Endothelial cell of umbilical vein (primary cell): ENCODE measurements at regions not wholly inside any gene's neighbourhood (a gene's known extent, or its start where the extent isn't known, plus 50 kb on each side); places are given as distances from the start of the nearest gene placed in this dataset.

Source experiments
- BruUV-seq: library from RNA; stranded (reverse); fragments of 400-500 nt; replicated peaks from 2 replicates; lab custom pipeline; 2021; lab: Mats Ljungman, UMichigan
- CTCF ChIA-PET: fragments of 300-600, 350-600 bp; sonication (Branson Sonifier 250); formaldehyde crosslinking; loops from one replicate; lab custom pipeline; 2021; ENCODE audit warnings: antibody characterized with exemption, inconsistent platforms; lab: Charles Lee
- POLR2A ChIA-PET: fragments of 300-600, 350-600 bp; sonication (Branson Sonifier 250); formaldehyde crosslinking; loops from one replicate; lab custom pipeline; 2021; ENCODE audit warnings: antibody characterized with exemption, inconsistent platforms; lab: Charles Lee
- DNase-seq: peaks from one replicate; pipeline ENCODE4 v3.0.0-alpha.2; 2011; ENCODE audit warnings: low read depth, low spot score
- FAIRE-seq: peaks from 2 replicates; lab custom pipeline; 2011; peaks lifted over from hg19 to GRCh38; lab: Jason Lieb, UNC
- H2AFZ ChIP-seq: 2 replicates; pipeline ENCODE4 v1.6.0; 2012; ENCODE audit warnings: low read depth, low read length, control low read depth, inconsistent platforms
- H3K27ac ChIP-seq: 2 replicates; pipeline ENCODE4 v1.5.1; 2011; ENCODE audit warnings: low read depth, mild to moderate bottlenecking, control low read depth, low read length, moderate library complexity; ENCODE audit not compliant: insufficient read depth
- H3K27me3 ChIP-seq, 2 experiments: 2 replicates each; pipeline versions ENCODE4 v1.6.0 to v1.6.1; 2011; ENCODE audit warnings: low read length in 2 of 2, mixed read lengths in 1 of 2; ENCODE audit not compliant: control insufficient read depth in 2 of 2, insufficient read depth in 2 of 2
- H3K36me3 ChIP-seq, 2 experiments: 2 replicates in 1 of 2; 3 replicates in 1 of 2; pipeline ENCODE4 v1.5.1; 2011; ENCODE audit warnings: low read length in 2 of 2, mild to moderate bottlenecking in 1 of 2, moderate library complexity in 1 of 2; ENCODE audit not compliant: control insufficient read depth in 2 of 2, insufficient read depth in 2 of 2; ENCODE audit errors: extremely low read depth in 1 of 2
- H3K4me1 ChIP-seq: 3 replicates; pipeline ENCODE4 v1.5.1; 2011; ENCODE audit warnings: mild to moderate bottlenecking, low read length; ENCODE audit not compliant: control insufficient read depth, insufficient read depth; ENCODE audit errors: extremely low read depth
- H3K4me2 ChIP-seq: 2 replicates; pipeline ENCODE4 v1.6.1; 2011; ENCODE audit warnings: low read length, control low read depth, mixed read lengths; ENCODE audit not compliant: insufficient read depth
- H3K4me3 ChIP-seq, 3 experiments: fragments of 200-600 bp in 1 of 3; sonication (generic), shearing (Covaris generic) in 1 of 3; replicated peaks in 1 of 3; 2 replicates each; pipeline ENCODE4 v1.5.1; 2011 to 2016; ENCODE audit warnings: control low read depth in 3 of 3, low read length in 3 of 3, mild to moderate bottlenecking in 2 of 3, inconsistent platforms in 1 of 3, low read depth in 1 of 3, moderate library complexity in 1 of 3; ENCODE audit not compliant: insufficient read depth in 1 of 3
- H3K79me2 ChIP-seq: 2 replicates; pipeline ENCODE4 v1.6.0; 2012; ENCODE audit warnings: low read length, inconsistent platforms; ENCODE audit not compliant: control insufficient read depth, insufficient read depth
- H3K9ac ChIP-seq: replicated peaks from 2 replicates; pipeline ENCODE3; 2011; ENCODE audit warnings: low read length, control low read depth; ENCODE audit not compliant: insufficient read depth; ENCODE audit errors: extremely low read depth
- H3K9me1 ChIP-seq: replicated peaks from 3 replicates; pipeline ENCODE4 v1.6.0; 2011; ENCODE audit warnings: mild to moderate bottlenecking, low read length; ENCODE audit not compliant: control insufficient read depth, insufficient read depth; ENCODE audit errors: extremely low read depth
- H3K9me3 ChIP-seq: replicated peaks from 2 replicates; pipeline ENCODE4 v1.5.1; 2012; ENCODE audit warnings: low read length, inconsistent platforms; ENCODE audit not compliant: control insufficient read depth, insufficient read depth
- H4K20me1 ChIP-seq: replicated peaks from 2 replicates; pipeline ENCODE3; 2011; ENCODE audit warnings: mild to moderate bottlenecking, low read length; ENCODE audit not compliant: control insufficient read depth, insufficient read depth; ENCODE audit errors: extremely low read depth
- CTCF ChIP-seq, 2 donors: IDR thresholded peaks; 1 replicate in 1 of 2; 2 replicates in 1 of 2; pipeline ENCODE4 v1.5.1; 2011; ENCODE audit warnings: low read length in 2 of 2, mild to moderate bottlenecking in 2 of 2, moderate library complexity in 2 of 2, control low read depth in 1 of 2, inconsistent platforms in 1 of 2, low read depth in 1 of 2; ENCODE audit not compliant: insufficient read depth in 1 of 2; ENCODE audit errors: extremely low read depth in 1 of 2
- EZH2 ChIP-seq: IDR thresholded peaks from 2 replicates; pipeline ENCODE4 v1.6.1; 2012; ENCODE audit warnings: borderline replicate concordance, low read depth, mild to moderate bottlenecking, moderate library complexity, low read length, inconsistent platforms; ENCODE audit not compliant: severe bottlenecking
- FOS ChIP-seq: IDR thresholded peaks from 2 replicates; pipeline ENCODE4 v1.6.1; 2011; ENCODE audit warnings: mild to moderate bottlenecking, low read length, moderate library complexity, borderline replicate concordance; ENCODE audit not compliant: insufficient read depth
- GATA2 ChIP-seq: IDR thresholded peaks from 2 replicates; pipeline ENCODE4 v1.7.0; 2011; ENCODE audit warnings: low read depth, mild to moderate bottlenecking, moderate library complexity, mixed read lengths, low read length; ENCODE audit not compliant: insufficient read length, insufficient read depth
- JUN ChIP-seq: IDR thresholded peaks from 2 replicates; pipeline ENCODE4 v1.6.1; 2011; ENCODE audit warnings: borderline replicate concordance, low read depth; ENCODE audit not compliant: insufficient read length, insufficient read depth
- MAX ChIP-seq: IDR thresholded peaks from 2 replicates; pipeline ENCODE4 v1.6.1; 2011; ENCODE audit not compliant: insufficient read depth, insufficient read length
- MYC ChIP-seq: IDR thresholded peaks from one replicate; pipeline ENCODE4 v1.6.1; 2011; ENCODE audit warnings: mild to moderate bottlenecking, low read depth, low read length
- POLR2A ChIP-seq: IDR thresholded peaks from 2 replicates; pipeline ENCODE4 v1.6.1; 2012; ENCODE audit warnings: low read depth, mild to moderate bottlenecking, control low read depth, low read length
- POLR2AphosphoS5 ChIP-seq: IDR thresholded peaks from 2 replicates; pipeline ENCODE4 v1.6.1; 2012; ENCODE audit warnings: low read depth, mild to moderate bottlenecking, control low read depth, low read length, moderate library complexity; ENCODE audit not compliant: insufficient read depth
- dilution Hi-C: fragments of 300-500 bp; cut with MboI; formaldehyde crosslinking; loops from one replicate; pipeline ENCODE4 v1.15.0; 2019; ENCODE audit warnings: low sequenced_read_pairs; ENCODE audit not compliant: extremely low pct_ligation_motif_present
- intact Hi-C: fragments of 100-400 bp; cut with micrococcal nuclease; formaldehyde crosslinking; loops from one replicate; pipeline ENCODE4 v1.10.0; 2022

GRCh38 chr4:12595986-12596385 lies 888.2 kb downstream of the RAB28 start:
- BruUV-seq, result no TSS peak
- intact Hi-C loops, result no loop called here
- FAIRE-seq, result no peak
- CTCF ChIA-PET, result no interaction called here
- Histone ChIP-seq H3K4me3 (no peak overlapping the region), H3K9ac (no peak overlapping the region), H3K27ac (no peak overlapping the region), H3K4me1 (no peaks in the 10 kb centered on the region), H4K20me1 (no peaks in the 10 kb centered on the region), H3K36me3 (no peaks in the 10 kb centered on the region), H2AFZ (no peak overlapping the region), H3K4me2 (no peak overlapping the region), H3K79me2 (no peaks in the 10 kb centered on the region), H3K9me3 (peaks cover 2% of the 10 kb centered on the region), H3K9me1 (no peaks in the 10 kb centered on the region), H3K27me3 (no peaks in the 10 kb centered on the region)
- TF ChIP-seq MAX (no peak), JUN (no peak), GATA2 (no peak), EZH2 (no peak), POLR2AphosphoS5 (no peak), CTCF (IDR thresholded peaks at IDR 0.05; ENCODE audit: extremely low read depth in 1 of 2, insufficient read depth in 1 of 2, low read depth in 1 of 2, low read length in 2 of 2) (no peak), POLR2A (no peak), FOS (no peak), MYC (no peak)
- DNase-seq, result no peak
- POLR2A ChIA-PET, result no interaction called here
- dilution Hi-C loops, result no loop called here
